Right renal cortex interstitium (tissue), 3 donors: ENCODE measurements at regions not wholly inside any gene's neighbourhood (a gene's known extent, or its start where the extent isn't known, plus 50 kb on each side); places are given as distances from the start of the nearest gene placed in this dataset.
"Not testable (repeated sequence)": the region's sequence is repeated elsewhere in the genome, so short reads cannot be mapped to it uniquely, and the experiment has no call there.

Experiments
- DNase-seq, 3 donors: peaks; one replicate each; pipeline ENCODE4 v3.0.0-alpha.2; 2013; ENCODE audit warnings: low read depth in 3 of 3, low spot score in 2 of 3

DNA sequence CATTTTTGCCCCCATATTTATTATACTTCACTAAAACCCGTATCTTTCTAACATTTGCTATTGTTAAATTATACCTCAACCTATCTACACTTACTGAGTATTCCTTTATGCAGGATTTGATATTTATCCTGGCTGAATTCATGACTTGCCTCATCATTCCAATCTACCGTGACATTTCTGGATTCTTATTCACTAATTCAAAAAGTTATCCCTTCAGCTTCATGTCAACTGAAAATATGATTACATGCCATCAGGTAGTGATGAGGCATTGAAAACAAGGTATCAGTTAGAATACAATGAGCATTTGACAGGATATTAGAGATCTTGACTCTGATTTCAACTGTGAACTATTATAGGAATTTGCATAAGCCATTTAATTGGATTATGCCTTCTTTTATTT, 2171.9 kb upstream of the WWC1 start:
- no peak for DNase-seq

- no peak for DNase-seq
Measured at GRCh38 chr5:166123717-166124116, 2167.7 kb upstream of the WWC1 start.

DNA sequence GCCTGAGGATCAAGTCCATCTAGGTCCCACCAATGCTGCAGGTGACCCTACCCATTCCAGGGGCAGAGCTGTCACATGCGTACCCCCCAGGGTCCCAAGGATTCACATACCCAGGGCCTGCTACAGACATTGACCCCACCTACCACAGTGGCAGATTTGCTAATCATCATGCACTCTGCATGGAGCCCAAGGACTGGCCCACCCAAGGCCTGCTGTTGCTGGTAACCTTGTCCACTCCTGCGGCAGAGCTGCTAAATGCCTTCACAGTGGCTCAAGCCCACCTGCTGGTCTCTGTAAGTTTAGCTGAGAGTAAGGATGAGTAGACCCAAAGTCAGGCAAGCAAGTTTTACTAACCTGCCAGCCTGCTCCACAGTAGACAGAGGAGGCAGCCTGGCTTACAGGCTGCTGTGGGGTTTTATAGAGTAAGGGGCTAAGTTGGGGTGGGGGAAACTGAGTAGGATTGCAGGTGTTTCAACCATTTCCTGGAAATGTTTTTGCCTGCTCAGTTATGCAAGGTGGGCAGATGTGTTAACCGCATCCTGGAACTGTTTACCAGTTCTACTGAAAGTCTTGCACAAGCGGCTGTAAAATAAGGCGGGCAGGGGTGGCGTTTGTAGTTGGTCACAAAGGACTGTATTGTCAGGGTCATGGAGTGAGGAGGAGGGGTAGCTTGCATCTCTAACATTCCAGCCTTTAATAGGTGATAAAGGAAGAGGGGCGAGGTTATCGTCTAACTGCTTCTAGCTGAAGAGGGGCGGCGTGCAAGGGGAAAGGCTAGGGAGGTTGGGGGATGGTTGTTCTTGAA, 2163.5 kb upstream of the WWC1 start:
- DNase-seq = no peak

DNA sequence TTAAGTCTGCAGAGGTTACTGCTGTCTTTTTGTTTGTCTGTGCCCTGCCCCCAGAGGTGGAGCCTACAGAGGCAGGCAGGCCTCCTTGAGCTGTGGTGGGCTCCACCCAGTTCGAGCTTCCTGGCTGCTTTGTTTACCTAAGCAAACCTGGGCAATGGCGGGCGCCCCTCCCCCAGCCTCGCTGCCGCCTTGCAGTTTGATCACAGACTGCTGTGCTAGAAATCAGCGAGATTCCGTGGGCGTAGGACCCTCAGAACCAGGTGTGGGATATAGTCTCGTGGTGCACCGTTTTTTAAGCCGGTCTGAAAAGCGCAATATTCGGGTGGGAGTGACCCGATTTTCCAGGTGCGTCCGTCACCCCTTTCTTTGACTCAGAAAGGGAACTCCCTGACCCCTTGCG, 2146.3 kb upstream of the WWC1 start:
- DNase-seq = not testable (repeated sequence)

DNA sequence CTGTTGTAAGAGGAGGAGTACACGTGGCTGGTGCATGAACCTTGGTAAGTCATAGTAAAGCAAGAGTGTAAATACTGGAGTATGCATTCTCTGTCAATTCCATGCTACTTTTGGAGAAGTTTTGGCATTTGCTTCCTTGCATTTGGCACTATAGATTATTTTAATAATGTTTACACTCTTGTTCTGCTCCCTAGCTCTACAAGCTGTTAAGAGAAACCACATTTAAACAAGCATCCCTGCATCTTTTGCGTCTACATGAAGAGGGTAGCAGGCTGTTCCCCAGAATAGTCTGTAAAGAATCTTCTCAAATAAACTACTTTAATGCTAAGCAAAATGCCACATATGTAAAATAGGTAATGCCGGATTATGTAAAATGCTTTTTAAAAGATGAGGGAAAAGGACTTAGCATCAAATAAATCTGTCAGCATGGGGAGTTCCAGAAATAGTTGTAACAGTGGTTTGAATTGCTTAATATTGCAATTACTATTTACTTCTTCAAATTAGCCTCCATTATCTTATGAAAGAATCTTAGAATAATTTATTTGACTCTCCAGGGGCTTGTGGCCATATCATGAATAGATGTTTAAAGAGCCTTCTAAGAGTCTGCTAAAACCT, 2127.3 kb upstream of the WWC1 start:
- no peak for DNase-seq

DNA sequence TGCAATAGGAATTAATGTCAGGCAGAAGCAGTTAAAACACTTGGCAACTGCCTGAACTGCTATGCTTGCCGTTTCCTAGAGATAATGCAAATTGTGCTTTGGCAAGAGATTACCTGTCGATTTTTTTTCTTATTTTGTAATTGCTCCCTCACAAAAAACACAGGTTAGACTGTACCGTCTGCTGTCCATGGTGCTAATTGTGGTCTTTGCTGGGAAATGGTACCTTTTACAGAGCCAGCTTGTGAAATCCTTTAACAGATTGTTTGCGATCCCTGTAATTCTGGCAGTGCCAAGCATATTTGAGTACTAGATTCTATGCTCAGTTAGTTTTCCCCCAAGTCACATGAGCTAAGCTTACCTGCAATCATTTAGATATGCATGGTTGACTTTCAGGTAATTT, 2125.8 kb upstream of the WWC1 start:
- peak in 2 of 3 donors; percentile 9 to 21 for DNase-seq

- DNase-seq = no peak
Measured at GRCh38 chr5:166166071-166166470, 2125.4 kb upstream of the WWC1 start.

- DNase-seq = no peak
Measured at GRCh38 chr5:166172597-166172996, 2118.8 kb upstream of the WWC1 start.

GRCh38 chr5:166178411-166179080, 2112.9 kb upstream of the WWC1 start:
- no peak for DNase-seq

GRCh38 chr5:166185185-166185584, 2106.3 kb upstream of the WWC1 start:
- no peak for DNase-seq

- DNase-seq = no peak
Measured at GRCh38 chr5:166188501-166189325, 2102.7 kb upstream of the WWC1 start.

GRCh38 chr5:166192696-166193095, 2098.7 kb upstream of the WWC1 start:
- DNase-seq = no peak

- no peak for DNase-seq
Measured at GRCh38 chr5:166195981-166196380, 2095.5 kb upstream of the WWC1 start.

DNA sequence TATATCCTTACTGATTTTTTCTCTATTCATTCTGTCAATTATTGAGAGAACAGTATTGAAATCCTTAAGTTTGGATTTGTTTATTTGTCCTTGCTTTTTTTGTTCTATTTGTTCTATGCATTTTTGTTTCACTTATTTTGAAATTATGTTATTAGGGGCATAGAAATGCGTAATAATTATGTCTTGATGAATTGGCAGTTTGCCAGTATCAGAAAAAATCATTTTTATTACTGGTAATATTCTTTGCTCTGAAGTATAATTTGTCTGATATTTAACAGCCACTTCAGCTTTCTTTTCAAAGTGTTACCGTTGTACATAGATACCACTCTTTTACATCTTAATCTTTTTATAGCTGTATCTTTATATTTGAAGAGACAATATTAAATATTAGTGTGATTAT, 2090.9 kb upstream of the WWC1 start:
- DNase-seq = no peak

DNA sequence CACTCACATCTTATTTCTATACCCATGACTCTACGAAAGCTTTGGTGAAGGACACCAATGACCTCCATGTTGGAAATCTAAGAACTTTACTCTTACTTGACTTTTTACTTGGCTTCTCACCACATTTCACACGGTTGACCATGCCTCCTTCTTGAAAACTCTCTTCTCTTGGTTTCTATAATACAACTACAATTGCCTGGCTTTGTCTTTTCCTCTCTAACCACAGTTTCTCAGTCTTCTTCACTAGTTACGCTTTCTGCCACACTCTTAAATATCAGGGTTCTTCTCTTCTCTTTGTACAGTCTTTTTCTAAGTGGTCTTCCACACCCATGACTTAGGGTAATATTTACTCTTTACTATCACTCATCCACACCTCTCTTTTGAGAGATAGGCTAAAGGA, 2079.8 kb upstream of the WWC1 start:
- DNase-seq = no peak

GRCh38 chr5:166236327-166236726, 2055.1 kb upstream of the WWC1 start:
- DNase-seq = no peak

- DNase-seq = no peak
Measured at GRCh38 chr5:166240705-166241104, 2050.7 kb upstream of the WWC1 start.

GRCh38 chr5:166245556-166245955, 2045.9 kb upstream of the WWC1 start:
- no peak for DNase-seq

DNA sequence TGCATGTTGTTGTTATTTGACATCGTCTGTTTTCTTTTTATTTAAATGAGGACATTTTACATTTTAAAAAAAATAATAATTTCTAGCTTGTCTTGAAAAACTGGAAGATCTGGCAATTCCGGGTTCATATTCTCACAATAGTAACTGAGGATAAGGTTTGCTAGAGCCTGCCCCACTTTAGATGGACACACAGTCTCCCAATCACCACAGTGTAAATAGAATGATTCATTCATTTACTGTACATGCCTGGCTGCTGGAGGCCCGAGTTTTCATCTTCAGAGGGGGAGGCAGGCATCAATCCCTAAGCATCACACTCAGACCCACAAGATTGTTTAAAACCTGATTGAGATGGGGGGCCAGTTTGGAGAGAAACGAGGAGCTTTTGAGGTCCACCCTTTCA, 2039.7 kb upstream of the WWC1 start:
- no peak for DNase-seq

GRCh38 chr5:166257661-166258060, 2033.8 kb upstream of the WWC1 start:
- no peak for DNase-seq

DNA sequence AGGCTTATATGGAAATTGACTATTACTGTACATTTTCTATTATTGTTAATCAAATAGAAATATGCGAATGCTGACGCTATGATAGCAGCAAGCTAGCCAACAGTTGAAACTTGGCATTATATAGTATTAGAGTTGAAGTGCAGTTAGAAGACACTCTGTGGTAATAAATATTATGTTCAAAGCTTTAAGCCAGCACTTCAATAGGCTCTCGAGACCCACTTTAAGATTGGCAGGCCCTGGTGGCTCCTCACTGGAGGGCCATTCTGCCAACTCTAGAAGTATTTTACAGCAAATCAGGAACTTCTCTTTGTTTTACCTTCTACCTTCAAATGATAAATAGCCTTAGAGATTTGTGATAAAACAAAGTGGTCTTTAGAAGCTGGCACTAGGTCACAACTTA, 2029.0 kb upstream of the WWC1 start:
- no peak for DNase-seq
